OCI-LY3 (cell line): ENCODE measurements at regions not wholly inside any gene's neighbourhood (a gene's known extent, or its start where the extent isn't known, plus 50 kb on each side); places are given as distances from the start of the nearest gene placed in this dataset.
A peak's percentile ranks its signal among the peaks of the same experiment; 100 is the strongest.

Experiments
- H2AFZ ChIP-seq: fragments of 200-600, 300-600 bp; shearing (Covaris generic); 2 replicates; pipeline ENCODE4 v1.6.0; 2014; ENCODE audit warnings: antibody characterized with exemption, low read depth, low read length
- H3K27ac ChIP-seq: fragments of 200-600, 300-600 bp; sonication (generic); 2 replicates; pipeline ENCODE4 v1.5.1; 2014; ENCODE audit warnings: mild to moderate bottlenecking, low read length, moderate library complexity, mixed read lengths
- H3K27me3 ChIP-seq: fragments of 200-600, 300-600 bp; sonication (generic); 2 replicates; pipeline ENCODE4 v1.6.1; 2014; ENCODE audit warnings: low read depth, low read length, mixed read lengths
- H3K36me3 ChIP-seq: fragments of 200-600, 300-600 bp; sonication (generic); replicated peaks from 2 replicates; pipeline ENCODE3; 2014; ENCODE audit warnings: low read depth, low read length, mixed read lengths
- H3K4me1 ChIP-seq: fragments of 300-600, 200-600 bp; sonication (generic); 2 replicates; pipeline ENCODE4 v1.6.1; 2014; ENCODE audit warnings: low read length, mixed read lengths
- H3K4me2 ChIP-seq: fragments of 200-600, 300-600 bp; sonication (generic); 2 replicates; pipeline ENCODE4 v1.6.1; 2014; ENCODE audit warnings: low read length, mixed read lengths
- H3K4me3 ChIP-seq: fragments of 300-600, 200-600 bp; sonication (generic); 2 replicates; pipeline ENCODE4 v1.5.1; 2014; ENCODE audit warnings: antibody characterized with exemption, mild to moderate bottlenecking, low read length, moderate library complexity
- H3K79me2 ChIP-seq: fragments of 300-600, 200-600 bp; shearing (Covaris generic); 2 replicates; pipeline ENCODE4 v1.6.1; 2014; ENCODE audit warnings: mild to moderate bottlenecking, low read length, mixed read lengths
- H3K9ac ChIP-seq: fragments of 300-600, 200-600 bp; shearing (Covaris generic); 2 replicates; pipeline ENCODE4 v1.6.0; 2014; ENCODE audit warnings: mild to moderate bottlenecking, low read length, moderate library complexity
- H3K9me3 ChIP-seq: fragments of 200-600, 300-600 bp; shearing (Covaris generic); 2 replicates; pipeline ENCODE4 v1.6.1; 2014; ENCODE audit warnings: low read length, mixed read lengths; ENCODE audit not compliant: insufficient read depth
- H4K20me1 ChIP-seq: fragments of 200-600, 300-600 bp; sonication (generic); 2 replicates; pipeline ENCODE4 v1.6.1; 2016; ENCODE audit warnings: low read length, mixed read lengths; ENCODE audit not compliant: insufficient read depth
- CTCF ChIP-seq: fragments of 200-600, 300-600 bp; sonication (generic); IDR thresholded peaks from 2 replicates; pipeline ENCODE4 v1.5.1; 2014; ENCODE audit warnings: antibody characterized with exemption, low read length, low read depth
- EZH2phosphoT487 ChIP-seq: fragments of 200-600 bp; shearing (Covaris generic); IDR thresholded peaks from 2 replicates; pipeline ENCODE4 v1.6.1; 2018; ENCODE audit warnings: antibody characterized with exemption, mixed run types, low read depth

GRCh38 chr3:59450946-59451763 lies 401.3 kb upstream of the CFAP20DC start:
- H3K27ac ChIP-seq: peak overlapping the region; percentile 15; the same call in 1 of the 2 replicates
- H3K4me1 ChIP-seq: peaks cover 17% of the 10 kb centered on the region
- TF ChIP-seq CTCF (no peak), EZH2phosphoT487 (no peak)
- H3K79me2 ChIP-seq: no peaks in the 10 kb centered on the region
- no peak overlapping the region; the same call in 1 of the 2 replicates for H3K4me3 ChIP-seq
- no peaks in the 10 kb centered on the region for H3K9me3 ChIP-seq
- H3K36me3 ChIP-seq: no peaks in the 10 kb centered on the region
- peak overlapping the region; percentile 74 for H2AFZ ChIP-seq
- H3K4me2 ChIP-seq: peak overlapping the region; percentile 50
- H3K27me3 ChIP-seq: no peaks in the 10 kb centered on the region
- no peaks in the 10 kb centered on the region for H4K20me1 ChIP-seq
- H3K9ac ChIP-seq: no peak overlapping the region

GRCh38 chr3:59450437-59450836 lies 400.6 kb upstream of the CFAP20DC start:
- Histone ChIP-seq H3K27me3 (no peaks in the 10 kb centered on the region), H3K4me3 (no peak overlapping the region), H3K9ac (no peak overlapping the region), H4K20me1 (no peaks in the 10 kb centered on the region), H3K9me3 (no peaks in the 10 kb centered on the region), H2AFZ (no peak overlapping the region), H3K36me3 (no peaks in the 10 kb centered on the region), H3K4me2 (no peak overlapping the region), H3K27ac (no peak overlapping the region), H3K79me2 (no peaks in the 10 kb centered on the region), H3K4me1 (peaks cover 16% of the 10 kb centered on the region)
- no peak for TF ChIP-seq EZH2phosphoT487
- no peak for TF ChIP-seq CTCF

- no peak overlapping the region for H3K9ac ChIP-seq
- no peaks in the 10 kb centered on the region for H3K27me3 ChIP-seq
- H2AFZ ChIP-seq: no peak overlapping the region
- H3K4me1 ChIP-seq: peaks cover 14% of the 10 kb centered on the region
- H3K79me2 ChIP-seq: no peaks in the 10 kb centered on the region
- TF ChIP-seq CTCF (no peak), EZH2phosphoT487 (no peak)
- no peak overlapping the region for H3K27ac ChIP-seq
- no peaks in the 10 kb centered on the region for H3K36me3 ChIP-seq
- no peaks in the 10 kb centered on the region for H4K20me1 ChIP-seq
- H3K4me3 ChIP-seq: no peak overlapping the region
- no peaks in the 10 kb centered on the region for H3K9me3 ChIP-seq
- H3K4me2 ChIP-seq: no peak overlapping the region
Observed at GRCh38 chr3:59446775-59447465, 397.1 kb upstream of the CFAP20DC start.

GRCh38 chr3:59444676-59445075 lies 394.9 kb upstream of the CFAP20DC start:
- Histone ChIP-seq H3K27ac (no peak overlapping the region), H2AFZ (no peak overlapping the region), H3K4me2 (no peak overlapping the region), H3K36me3 (no peaks in the 10 kb centered on the region), H3K4me1 (no peaks in the 10 kb centered on the region), H4K20me1 (no peaks in the 10 kb centered on the region), H3K9ac (no peak overlapping the region), H3K79me2 (no peaks in the 10 kb centered on the region), H3K9me3 (no peaks in the 10 kb centered on the region), H3K4me3 (no peak overlapping the region), H3K27me3 (no peaks in the 10 kb centered on the region)
- no peak for TF ChIP-seq CTCF
- TF ChIP-seq EZH2phosphoT487: no peak
